IMR-90 (cell line): ENCODE measurements at regions not wholly inside any gene's neighbourhood (a gene's known extent, or its start where the extent isn't known, plus 50 kb on each side); places are given as distances from the start of the nearest gene placed in this dataset.

ENCODE experiments used
- ATAC-seq: fragments of 200-7000 bp; cut with Tn5 transposase; 2 replicates; pipeline ENCODE4 v1.9.1; 2020; ENCODE audit warnings: low read depth, mild to moderate bottlenecking, moderate library complexity
- BruUV-seq: library from RNA; stranded (reverse); fragments of 400-500 nt; replicated peaks from 2 replicates; lab custom pipeline; 2021; lab: Mats Ljungman, UMichigan
- CTCF ChIA-PET: fragments of 300-600 bp; formaldehyde crosslinking; extraction: SDS; loops from one replicate; lab custom pipeline; 2021; ENCODE audit warnings: antibody characterized with exemption; lab: Yijun Ruan, JAX
- POLR2A ChIA-PET: fragments of 300-600 bp; sonication (Branson Sonifier 250); formaldehyde crosslinking; loops from one replicate; lab custom pipeline; 2022; ENCODE audit warnings: antibody characterized with exemption; ENCODE audit not compliant: unreplicated experiment; lab: Charles Lee
- DNase-seq: peaks from one replicate; pipeline ENCODE4 v3.0.0; 2013
- H2AFZ ChIP-seq: replicated peaks from 2 replicates; pipeline ENCODE3; 2013; ENCODE audit warnings: low read length, mild to moderate bottlenecking; ENCODE audit not compliant: poor library complexity
- H2AK5ac ChIP-seq: 2 replicates; pipeline ENCODE4 v1.6.1; 2013; ENCODE audit warnings: low read depth, low read length, inconsistent platforms
- H2AK9ac ChIP-seq: replicated peaks from 2 replicates; pipeline ENCODE3; 2013; ENCODE audit warnings: mild to moderate bottlenecking, low read depth, low read length, moderate library complexity; ENCODE audit not compliant: poor library complexity
- H2BK120ac ChIP-seq: 2 replicates; pipeline ENCODE4 v1.6.1; 2013; ENCODE audit warnings: low read depth, low read length, inconsistent platforms
- H2BK15ac ChIP-seq: 3 replicates; pipeline ENCODE4 v1.6.1; 2013; ENCODE audit warnings: low read depth, low read length, inconsistent platforms
- H2BK20ac ChIP-seq: 2 replicates; pipeline ENCODE4 v1.6.1; 2013; ENCODE audit warnings: low read depth, mild to moderate bottlenecking, inconsistent platforms, low read length, moderate library complexity
- H2BK5ac ChIP-seq: 2 replicates; pipeline ENCODE4 v1.6.1; 2013; ENCODE audit warnings: mild to moderate bottlenecking, low read depth, low read length, inconsistent platforms; ENCODE audit not compliant: poor library complexity, severe bottlenecking
- H3K14ac ChIP-seq: replicated peaks from 2 replicates; pipeline ENCODE4 v1.6.1; 2013; ENCODE audit warnings: low read depth, low read length, inconsistent platforms
- H3K18ac ChIP-seq: 2 replicates; pipeline ENCODE4 v1.6.1; 2013; ENCODE audit warnings: low read depth, low read length, control low read depth
- H3K23ac ChIP-seq: 2 replicates; pipeline ENCODE4 v1.6.1; 2013; ENCODE audit warnings: low read depth, low read length, inconsistent platforms
- H3K27ac ChIP-seq: 2 replicates; pipeline ENCODE4 v1.5.1; 2013; ENCODE audit warnings: mild to moderate bottlenecking, control low read depth, low read length; ENCODE audit not compliant: insufficient read depth
- H3K27me3 ChIP-seq: 2 replicates; pipeline ENCODE4 v1.6.1; 2013; ENCODE audit warnings: low read length; ENCODE audit not compliant: control insufficient read depth, insufficient read depth
- H3K36me3 ChIP-seq: 2 replicates; pipeline ENCODE4 v1.6.1; 2013; ENCODE audit warnings: low read length, mixed read lengths; ENCODE audit not compliant: control insufficient read depth, insufficient read depth
- H3K4ac ChIP-seq: 2 replicates; pipeline ENCODE4 v1.6.1; 2013; ENCODE audit warnings: low read depth, low read length, inconsistent platforms
- H3K4me1 ChIP-seq: 2 replicates; pipeline ENCODE4 v1.6.1; 2013; ENCODE audit warnings: low read length, mixed read lengths; ENCODE audit not compliant: control insufficient read depth, insufficient read depth
- H3K4me2 ChIP-seq: 2 replicates; pipeline ENCODE4 v1.6.1; 2013; ENCODE audit warnings: low read depth, mild to moderate bottlenecking, control low read depth, low read length, moderate library complexity
- H3K4me3 ChIP-seq: 2 replicates; pipeline ENCODE4 v1.5.1; 2013; ENCODE audit warnings: low read depth, mild to moderate bottlenecking, control low read depth, low read length, moderate library complexity; ENCODE audit not compliant: insufficient read depth
- H3K56ac ChIP-seq: 2 replicates; pipeline ENCODE4 v1.6.1; 2013; ENCODE audit warnings: low read length, inconsistent platforms; ENCODE audit not compliant: insufficient read depth; ENCODE audit errors: extremely low read depth
- H3K79me1 ChIP-seq, 2 experiments: 2 replicates each; pipeline ENCODE4 v1.6.1; 2013; ENCODE audit warnings: low read length in 2 of 2, inconsistent platforms in 1 of 2, low read depth in 1 of 2
- H3K9ac ChIP-seq: 2 replicates; pipeline ENCODE4 v1.6.1; 2013; ENCODE audit warnings: low read depth, low read length, control low read depth
- H3K9me1 ChIP-seq: 2 replicates; pipeline ENCODE4 v1.6.1; 2013; ENCODE audit warnings: low read length, inconsistent platforms; ENCODE audit not compliant: insufficient read depth
- H3K9me3 ChIP-seq: 2 replicates; pipeline ENCODE4 v1.6.1; 2013; ENCODE audit warnings: low read length; ENCODE audit not compliant: control insufficient read depth, insufficient read depth
- H4K20me1 ChIP-seq: 2 replicates; pipeline ENCODE4 v1.6.1; 2013; ENCODE audit warnings: low read length, inconsistent platforms; ENCODE audit not compliant: insufficient read depth
- H4K5ac ChIP-seq: 2 replicates; pipeline ENCODE4 v1.6.1; 2013; ENCODE audit warnings: mild to moderate bottlenecking, low read depth, low read length, control low read depth
- H4K8ac ChIP-seq, 2 experiments: 2 replicates each; pipeline ENCODE4 v1.6.1; 2013; ENCODE audit warnings: low read depth in 2 of 2, low read length in 2 of 2, control low read depth in 1 of 2, inconsistent platforms in 1 of 2
- H4K91ac ChIP-seq: 2 replicates; pipeline ENCODE4 v1.6.1; 2013; ENCODE audit warnings: low read depth, low read length, inconsistent platforms; ENCODE audit not compliant: insufficient read depth
- CHD1 ChIP-seq: IDR thresholded peaks from 2 replicates; pipeline ENCODE4 v1.6.1; 2012; ENCODE audit warnings: low read depth, low read length, improper control_type of control experiment
- MAFK ChIP-seq: IDR thresholded peaks from 2 replicates; pipeline ENCODE4 v1.6.1; 2012; ENCODE audit warnings: low read depth, low read length, improper control_type of control experiment
- MXI1 ChIP-seq: IDR thresholded peaks from 2 replicates; pipeline ENCODE4 v1.6.1; 2012; ENCODE audit warnings: low read depth, mild to moderate bottlenecking, low read length, moderate library complexity, borderline replicate concordance
- POLR2A ChIP-seq: IDR thresholded peaks from 2 replicates; pipeline ENCODE4 v1.6.1; 2012; ENCODE audit warnings: mild to moderate bottlenecking, low read depth, low read length
- RFX5 ChIP-seq: IDR thresholded peaks from 2 replicates; pipeline ENCODE4 v1.8.0; 2012; ENCODE audit warnings: low read depth, mild to moderate bottlenecking, low read length, moderate library complexity
- SMC3 ChIP-seq: fragments of 150-350 bp; IDR thresholded peaks from 2 replicates; pipeline ENCODE4 v1.6.1; 2016; ENCODE audit warnings: low read depth, mild to moderate bottlenecking, antibody characterized with exemption, low read length, moderate library complexity
- WGBS, 2 experiments: methylation state at CpG; one replicate each; pipeline versions ENCODE4 v1.1.5 to v1.1.7; 2013; ENCODE audit warnings: missing lambda C conversion rate in 2 of 2; ENCODE audit not compliant: insufficient read length in 1 of 2; ENCODE audit errors: extremely low coverage in 2 of 2; 5-methylcytosine and 5-hydroxymethylcytosine counted together
- dilution Hi-C: fragments of 300-500 bp; cut with HindIII; formaldehyde crosslinking; loops from one replicate; pipeline ENCODE4 v1.14.3; 2018; ENCODE audit warnings: low sequenced_read_pairs; ENCODE audit not compliant: unreplicated experiment
- in situ Hi-C: fragments of 300-500 bp; cut with MboI; formaldehyde crosslinking; loops from 3 replicates; pipeline ENCODE4 v1.14.3; 2019; ENCODE audit warnings: low sequenced_read_pairs, inconsistent platforms, mixed read lengths
- intact Hi-C: fragments of 100-400 bp; cut with micrococcal nuclease; formaldehyde crosslinking; loops from 2 replicates; pipeline ENCODE4 v1.10.0; 2022

GRCh38 chr1:59171788-59172187, 125.1 kb upstream of the FGGY start:
- Histone ChIP-seq H2BK20ac (no peak overlapping the region), H4K5ac (no peak overlapping the region), H3K56ac (no peak overlapping the region), H3K4me1 (peaks cover 3% of the 10 kb centered on the region; the same call in 1 of the 2 replicates), H2AK9ac (no peak overlapping the region), H3K9ac (no peak overlapping the region), H3K9me3 (no peaks in the 10 kb centered on the region), H3K4me3 (no peak overlapping the region), H3K9me1 (no peaks in the 10 kb centered on the region), H4K91ac (no peak overlapping the region), H2AFZ (no peak overlapping the region), H2BK120ac (no peak overlapping the region), H3K79me1 (no peaks in the 10 kb centered on the region), H2BK15ac (no peak overlapping the region), H4K8ac (no peak overlapping the region), H2BK5ac (no peak overlapping the region), H3K4me2 (no peak overlapping the region), H3K27ac (no peak overlapping the region), H3K4ac (no peak overlapping the region), H3K23ac (no peak overlapping the region), H3K18ac (no peak overlapping the region), H2AK5ac (no peak overlapping the region), H3K14ac (no peak overlapping the region), H3K36me3 (no peaks in the 10 kb centered on the region), H3K27me3 (no peaks in the 10 kb centered on the region), H4K20me1 (no peaks in the 10 kb centered on the region)
- ChIA-PET CTCF (no interaction called here), POLR2A (no interaction called here)
- intact Hi-C loops, result no loop called here
- DNase-seq, result no peak
- TF ChIP-seq SMC3 (no peak), MXI1 (no peak), POLR2A (no peak), MAFK (no peak), CHD1 (no peak), RFX5 (no peak)
- WGBS, 2 experiments, result no CpG with 5 or more reads among the region's 4 CpGs
- no peak for ATAC-seq
- in situ Hi-C loops, result no loop called here
- dilution Hi-C loops, result no loop called here
- BruUV-seq, result no TSS peak
